HG02885 (cell line): ENCODE measurements at regions not wholly inside any gene's neighbourhood (a gene's known extent, or its start where the extent isn't known, plus 50 kb on each side); places are given as distances from the start of the nearest gene placed in this dataset.
"Not testable (repeated sequence)": the region's sequence is repeated elsewhere in the genome, so short reads cannot be mapped to it uniquely, and the experiment has no call there.

Experiments
- ATAC-seq: cut with Tn5 transposase; IDR thresholded peaks from one replicate; pipeline ENCODE4 v1.9.1; 2021; ENCODE audit warnings: mild to moderate bottlenecking; ENCODE audit not compliant: unreplicated experiment, poor library complexity

- ATAC-seq, result no peak
Measured at GRCh38 chr2:225270053-225270452, 129.5 kb upstream of the NYAP2 start.

- ATAC-seq, result no peak
Measured at GRCh38 chr2:225254363-225254762, 145.1 kb upstream of the NYAP2 start.

- no peak for ATAC-seq
Measured at GRCh38 chr2:225244933-225245332, 154.6 kb upstream of the NYAP2 start.

GRCh38 chr2:225236769-225237323 lies 162.7 kb upstream of the NYAP2 start:
- ATAC-seq, result no peak

GRCh38 chr2:225233234-225233633 lies 166.3 kb upstream of the NYAP2 start:
- no peak for ATAC-seq

GRCh38 chr2:225231900-225232299 lies 167.6 kb upstream of the NYAP2 start:
- ATAC-seq, result no peak

- ATAC-seq, result not testable (repeated sequence)
Measured at GRCh38 chr2:225229346-225229745, 170.2 kb upstream of the NYAP2 start.

GRCh38 chr2:225226441-225226840 lies 173.1 kb upstream of the NYAP2 start:
- ATAC-seq, result no peak

- no peak for ATAC-seq
Measured at GRCh38 chr2:225223301-225223700, 176.2 kb upstream of the NYAP2 start.

GRCh38 chr2:225207471-225207870 lies 165.2 kb upstream of the DOCK10 start:
- no peak for ATAC-seq

- no peak for ATAC-seq
Measured at GRCh38 chr2:225207043-225207442, 164.8 kb upstream of the DOCK10 start.

GRCh38 chr2:225196579-225196978 lies 154.3 kb upstream of the DOCK10 start:
- ATAC-seq, result no peak

- ATAC-seq, result no peak
Measured at GRCh38 chr2:225192869-225193268, 150.6 kb upstream of the DOCK10 start.

GRCh38 chr2:225190987-225191386 lies 148.7 kb upstream of the DOCK10 start:
- ATAC-seq, result no peak

GRCh38 chr2:225184948-225185347 lies 142.7 kb upstream of the DOCK10 start:
- ATAC-seq, result no peak

- ATAC-seq, result no peak
Measured at GRCh38 chr2:225182126-225182525, 139.9 kb upstream of the DOCK10 start.

- ATAC-seq, result no peak
Measured at GRCh38 chr2:225177098-225177497, 134.8 kb upstream of the DOCK10 start.

GRCh38 chr2:225173909-225174308 lies 131.6 kb upstream of the DOCK10 start:
- no peak for ATAC-seq

- no peak for ATAC-seq
Measured at GRCh38 chr2:225171350-225171749, 129.1 kb upstream of the DOCK10 start.

GRCh38 chr2:225170162-225170561 lies 127.9 kb upstream of the DOCK10 start:
- ATAC-seq, result no peak

- no peak for ATAC-seq
Measured at GRCh38 chr2:225169396-225169795, 127.1 kb upstream of the DOCK10 start.

- no peak for ATAC-seq
Measured at GRCh38 chr2:225165052-225165451, 122.8 kb upstream of the DOCK10 start.
